Astrocyte (in vitro differentiated cells and primary cell): ENCODE measurements at regions not wholly inside any gene's neighbourhood (a gene's known extent, or its start where the extent isn't known, plus 50 kb on each side); places are given as distances from the start of the nearest gene placed in this dataset.

Source experiments
- CTCF ChIP-seq: IDR thresholded peaks from 2 replicates; pipeline ENCODE4 v1.5.1; 2011; ENCODE audit warnings: low read depth, mild to moderate bottlenecking, inconsistent platforms, low read length, moderate library complexity; ENCODE audit not compliant: insufficient read depth
- EZH2 ChIP-seq: IDR thresholded peaks from 2 replicates; pipeline ENCODE4 v1.6.1; 2012; ENCODE audit warnings: mild to moderate bottlenecking, low read length, inconsistent platforms; ENCODE audit not compliant: insufficient read depth

- no peak for TF ChIP-seq EZH2
- TF ChIP-seq CTCF: no peak
Observed at GRCh38 chr7:130894146-130894908, 160.3 kb upstream of the KLF14 start.
